Ovary (tissue), 3 donors: ENCODE measurements at regions not wholly inside any gene's neighbourhood (a gene's known extent, or its start where the extent isn't known, plus 50 kb on each side); places are given as distances from the start of the nearest gene placed in this dataset.

Source experiments
- CTCF ChIP-seq, 3 donors: fragments of 450-650 bp in 2 of 3; fragments of 200-600 bp in 1 of 3; IDR thresholded peaks; one replicate each; pipeline versions ENCODE4 v1.5.1 to v1.8.0; 2016 to 2022; ENCODE audit warnings: antibody characterized with exemption in 3 of 3, mild to moderate bottlenecking in 1 of 3
- POLR2A ChIP-seq: fragments of 450-650 bp; IDR thresholded peaks from one replicate; pipeline ENCODE4 v1.6.1; 2017; ENCODE audit warnings: antibody characterized with exemption, mild to moderate bottlenecking, moderate library complexity
- donor health status: DM: no; HTN: no; CAD: no.

- TF ChIP-seq POLR2A (no peak), CTCF (IDR thresholded peaks at IDR 0.05) (no peak)
Measured at GRCh38 chr14:101506211-101506925, 54.9 kb upstream of the DIO3 start.
